Fibroblast of mammary gland (primary cell): ENCODE measurements at regions not wholly inside any gene's neighbourhood (a gene's known extent, or its start where the extent isn't known, plus 50 kb on each side); places are given as distances from the start of the nearest gene placed in this dataset.

Source experiments
- DNase-seq: peaks from one replicate; pipeline ENCODE4 v3.0.0-alpha.2; 2010; ENCODE audit warnings: low read depth
- H3K4me3 ChIP-seq: 2 replicates; pipeline ENCODE4 v1.5.1; 2011; ENCODE audit warnings: low read depth, mild to moderate bottlenecking, low read length, moderate library complexity; ENCODE audit not compliant: control insufficient read depth
- CTCF ChIP-seq: conservative IDR thresholded peaks from 2 replicates; pipeline ENCODE4 v1.5.1; 2011; ENCODE audit warnings: low read depth, low read length, inconsistent platforms; ENCODE audit not compliant: control insufficient read depth, insufficient read depth

- no peak for TF ChIP-seq CTCF
- DNase-seq = no peak
- H3K4me3 ChIP-seq = no peak overlapping the region
Measured at GRCh38 chr9:13369431-13369830, 89.9 kb upstream of the MPDZ start.

GRCh38 chr9:13367784-13368183 is 88.3 kb upstream of the MPDZ start:
- no peak for DNase-seq
- TF ChIP-seq CTCF = no peak
- no peak overlapping the region for H3K4me3 ChIP-seq

GRCh38 chr9:13364271-13365000 is 84.9 kb upstream of the MPDZ start:
- DNase-seq = peak; percentile 26
- TF ChIP-seq CTCF = no peak
- H3K4me3 ChIP-seq = no peak overlapping the region

- no peak for TF ChIP-seq CTCF
- DNase-seq = no peak
- no peak overlapping the region for H3K4me3 ChIP-seq
Measured at GRCh38 chr9:13361076-13361475, 81.6 kb upstream of the MPDZ start.

DNA sequence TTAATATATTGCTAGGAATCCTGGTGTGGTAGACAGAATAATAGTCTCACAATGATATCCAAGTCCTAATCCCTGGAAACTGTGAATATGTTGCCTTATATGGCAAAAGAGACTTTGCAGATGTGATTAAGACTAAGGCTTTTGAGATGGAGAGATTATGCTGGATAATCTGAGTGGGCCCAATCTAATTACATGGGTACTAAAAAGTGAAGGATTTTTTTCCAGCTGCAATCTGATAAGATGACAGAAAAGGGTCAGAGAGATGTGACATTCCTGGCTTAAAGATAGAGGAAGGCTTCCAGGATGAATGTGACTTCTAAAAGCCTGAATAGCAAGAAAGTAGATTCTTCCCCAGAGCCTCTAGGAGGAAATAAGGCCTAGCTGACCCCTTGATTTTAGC is 80.7 kb upstream of the MPDZ start:
- no peak for DNase-seq
- no peak overlapping the region for H3K4me3 ChIP-seq
- no peak for TF ChIP-seq CTCF

GRCh38 chr9:13358128-13358527 is 78.6 kb upstream of the MPDZ start:
- peak; percentile 84 for DNase-seq
- no peak overlapping the region for H3K4me3 ChIP-seq
- no peak for TF ChIP-seq CTCF

DNA sequence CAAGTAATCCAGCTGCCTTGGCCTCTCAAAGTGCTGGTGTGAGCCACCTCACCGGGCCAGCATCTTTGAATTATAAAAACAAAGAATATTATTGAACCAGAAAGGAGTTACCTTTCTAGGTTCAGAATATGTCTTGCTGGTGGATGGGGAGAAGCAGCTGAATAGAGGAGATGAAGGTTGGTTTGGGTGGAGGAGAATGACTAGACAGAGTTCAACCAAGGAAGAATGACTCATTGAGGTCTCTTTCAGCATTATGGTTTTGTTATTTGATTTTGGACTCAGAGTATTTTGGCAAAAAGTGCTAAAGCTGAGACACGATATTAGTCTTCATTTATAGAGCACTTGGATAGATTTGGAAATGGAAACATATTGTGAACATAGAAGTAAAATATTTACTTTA is 75.2 kb upstream of the MPDZ start:
- no peak for TF ChIP-seq CTCF
- H3K4me3 ChIP-seq = no peak overlapping the region
- peak; percentile 71 for DNase-seq
